Left ventricle myocardium inferior (tissue), 1 donor: ENCODE measurements at regions not wholly inside any gene's neighbourhood (a gene's known extent, or its start where the extent isn't known, plus 50 kb on each side); places are given as distances from the start of the nearest gene placed in this dataset.

Experiments used
- DNase-seq: peaks from one replicate; pipeline ENCODE4 v3.0.0-alpha.2; 2020
- H3K27ac ChIP-seq: fragments of 200-600 bp; replicated peaks from 2 replicates; pipeline ENCODE4 v1.8.0; 2021
- H3K27me3 ChIP-seq: fragments of 200-600 bp; 2 replicates; pipeline ENCODE4 v1.8.0; 2021; ENCODE audit warnings: low read depth
- H3K36me3 ChIP-seq: fragments of 200-600 bp; 2 replicates; pipeline ENCODE4 v1.8.0; 2021
- H3K4me1 ChIP-seq: fragments of 200-600 bp; 2 replicates; pipeline ENCODE4 v1.8.0; 2021
- H3K4me3 ChIP-seq: fragments of 200-600 bp; 2 replicates; pipeline ENCODE4 v1.8.0; 2021; ENCODE audit warnings: mild to moderate bottlenecking, moderate library complexity
- H3K9me3 ChIP-seq: fragments of 200-600 bp; replicated peaks from 2 replicates; pipeline ENCODE4 v1.8.0; 2021
- CTCF ChIP-seq: fragments of 200-600 bp; IDR thresholded peaks from 2 replicates; pipeline ENCODE4 v1.8.0; 2021; ENCODE audit warnings: antibody characterized with exemption, mild to moderate bottlenecking, borderline replicate concordance
- intact Hi-C: fragments of 100-400 bp; cut with micrococcal nuclease; formaldehyde crosslinking; loops from one replicate; pipeline ENCODE4 v1.11.0; 2022
- donor health status: DM: no; HTN: yes; CAD: no; lungs with severe emphysema.

GRCh38 chr18:37805773-37806404 is 240.3 kb upstream of the CELF4 start:
- Histone ChIP-seq H3K4me1 (no peaks in the 10 kb centered on the region), H3K27ac (no peak overlapping the region), H3K27me3 (no peaks in the 10 kb centered on the region), H3K4me3 (no peak overlapping the region), H3K9me3 (peaks cover 13% of the 10 kb centered on the region), H3K36me3 (no peaks in the 10 kb centered on the region)
- TF ChIP-seq CTCF = no peak
- DNase-seq = no peak
- intact Hi-C loops = no loop called here

- no peak overlapping the region for H3K4me3 ChIP-seq
- H3K27ac ChIP-seq = no peak overlapping the region
- no peak for DNase-seq
- H3K4me1 ChIP-seq = no peaks in the 10 kb centered on the region
- TF ChIP-seq CTCF = no peak
- H3K9me3 ChIP-seq = peaks cover 8% of the 10 kb centered on the region
- intact Hi-C loops = no loop called here
- no peaks in the 10 kb centered on the region for H3K36me3 ChIP-seq
- no peaks in the 10 kb centered on the region for H3K27me3 ChIP-seq
Observed at GRCh38 chr18:37796823-37797349, 231.3 kb upstream of the CELF4 start.

- intact Hi-C loops = no loop called here
- no peak for TF ChIP-seq CTCF
Observed at GRCh38 chr18:37787452-37787851, 221.9 kb upstream of the CELF4 start.

GRCh38 chr18:37783771-37784170 is 218.2 kb upstream of the CELF4 start:
- intact Hi-C loops = no loop called here
- Histone ChIP-seq H3K36me3 (no peaks in the 10 kb centered on the region), H3K27me3 (peaks cover 18% of the 10 kb centered on the region), H3K4me1 (no peaks in the 10 kb centered on the region), H3K27ac (no peak overlapping the region), H3K4me3 (no peak overlapping the region), H3K9me3 (peaks cover 7% of the 10 kb centered on the region)
- no peak for TF ChIP-seq CTCF
- DNase-seq = no peak

More at GRCh38 chr18:37787452-37787851, 221.9 kb upstream of the CELF4 start:
- peaks cover 7% of the 10 kb centered on the region for H3K9me3 ChIP-seq
- no peak overlapping the region for H3K4me3 ChIP-seq
- H3K27me3 ChIP-seq = no peaks in the 10 kb centered on the region
- H3K4me1 ChIP-seq = no peaks in the 10 kb centered on the region
- DNase-seq = no peak
- no peaks in the 10 kb centered on the region for H3K36me3 ChIP-seq
- no peak overlapping the region for H3K27ac ChIP-seq

- DNase-seq = no peak
- intact Hi-C loops = no loop called here
- H3K9me3 ChIP-seq = no peaks in the 10 kb centered on the region
- no peaks in the 10 kb centered on the region for H3K4me1 ChIP-seq
- H3K36me3 ChIP-seq = no peaks in the 10 kb centered on the region
- H3K27me3 ChIP-seq = peaks cover 50% of the 10 kb centered on the region
- H3K27ac ChIP-seq = no peak overlapping the region
- no peak overlapping the region for H3K4me3 ChIP-seq
- no peak for TF ChIP-seq CTCF
Observed at GRCh38 chr18:37779220-37779619, 213.6 kb upstream of the CELF4 start.
